ENCODE measurements at regions not wholly inside any gene's neighbourhood (a gene's known extent, or its start where the extent isn't known, plus 50 kb on each side); places are given as distances from the start of the nearest gene placed in this dataset.

DNA sequence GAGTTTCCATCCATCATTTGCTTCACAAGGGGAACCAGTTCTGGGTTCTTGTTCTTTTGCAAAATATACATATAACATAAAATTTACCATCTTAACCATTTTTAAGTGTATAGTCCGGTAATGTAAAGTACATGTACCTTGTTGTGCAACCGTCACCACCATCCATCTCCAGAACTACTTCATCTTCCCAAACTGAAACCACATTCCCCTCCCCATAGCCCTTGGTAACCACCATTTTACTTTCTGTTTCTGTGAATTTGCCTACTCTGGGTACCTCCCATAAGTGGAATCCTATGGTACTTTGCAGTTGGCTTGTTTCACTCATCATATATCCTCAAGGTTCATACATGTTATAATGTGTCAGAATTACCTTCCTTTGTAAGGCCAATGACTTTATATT lies 70.3 kb upstream of the DSP start:
- no peak for TF ChIP-seq EZH2 (IDR thresholded peaks at IDR 0.05; ENCODE audit: borderline replicate concordance)
- TF ChIP-seq, protein P1, sequence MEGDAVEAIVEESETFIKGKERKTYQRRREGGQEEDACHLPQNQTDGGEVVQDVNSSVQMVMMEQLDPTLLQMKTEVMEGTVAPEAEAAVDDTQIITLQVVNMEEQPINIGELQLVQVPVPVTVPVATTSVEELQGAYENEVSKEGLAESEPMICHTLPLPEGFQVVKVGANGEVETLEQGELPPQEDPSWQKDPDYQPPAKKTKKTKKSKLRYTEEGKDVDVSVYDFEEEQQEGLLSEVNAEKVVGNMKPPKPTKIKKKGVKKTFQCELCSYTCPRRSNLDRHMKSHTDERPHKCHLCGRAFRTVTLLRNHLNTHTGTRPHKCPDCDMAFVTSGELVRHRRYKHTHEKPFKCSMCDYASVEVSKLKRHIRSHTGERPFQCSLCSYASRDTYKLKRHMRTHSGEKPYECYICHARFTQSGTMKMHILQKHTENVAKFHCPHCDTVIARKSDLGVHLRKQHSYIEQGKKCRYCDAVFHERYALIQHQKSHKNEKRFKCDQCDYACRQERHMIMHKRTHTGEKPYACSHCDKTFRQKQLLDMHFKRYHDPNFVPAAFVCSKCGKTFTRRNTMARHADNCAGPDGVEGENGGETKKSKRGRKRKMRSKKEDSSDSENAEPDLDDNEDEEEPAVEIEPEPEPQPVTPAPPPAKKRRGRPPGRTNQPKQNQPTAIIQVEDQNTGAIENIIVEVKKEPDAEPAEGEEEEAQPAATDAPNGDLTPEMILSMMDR (IDR thresholded peaks at IDR 0.05; ENCODE audit: poor library complexity): no peak

Measured in hepatocyte (in vitro differentiated cells).